Gastroesophageal sphincter (tissue), 4 donors: ENCODE measurements at regions not wholly inside any gene's neighbourhood (a gene's known extent, or its start where the extent isn't known, plus 50 kb on each side); places are given as distances from the start of the nearest gene placed in this dataset.

Source experiments
- ATAC-seq: fragments of 150-250 bp; one replicate; pipeline ENCODE4 v1.9.1; 2016; ENCODE audit warnings: mild to moderate bottlenecking, moderate library complexity
- H3K27ac ChIP-seq, 4 donors: fragments of 200-600 bp; sonication (generic) in 3 of 4; 1 replicate in 3 of 4; 2 replicates in 1 of 4; pipeline ENCODE4 v1.5.1; 2016 to 2019
- H3K27me3 ChIP-seq: fragments of 200-600 bp; sonication (generic); one replicate; pipeline ENCODE4 v1.5.1; 2019
- H3K36me3 ChIP-seq, 2 donors: fragments of 200-600 bp; sonication (generic); one replicate each; pipeline ENCODE4 v1.5.1; 2019; ENCODE audit warnings: control low read depth in 1 of 2
- H3K4me1 ChIP-seq, 3 donors: fragments of 200-600 bp; sonication (generic); 1 replicate in 2 of 3; 2 replicates in 1 of 3; pipeline ENCODE4 v1.5.1; 2016 to 2019; ENCODE audit warnings: control low read depth in 2 of 3
- H3K4me3 ChIP-seq, 2 donors: fragments of 200-600 bp; sonication (generic); one replicate each; pipeline ENCODE4 v1.5.1; 2019; ENCODE audit warnings: mild to moderate bottlenecking in 1 of 2, moderate library complexity in 1 of 2
- H3K9me3 ChIP-seq, 3 donors: fragments of 200-600 bp; sonication (generic); one replicate each; pipeline ENCODE4 v1.5.1; 2017 to 2019; ENCODE audit warnings: control low read depth in 2 of 3
- EP300 ChIP-seq: sonication (generic); formaldehyde crosslinking; IDR thresholded peaks from one replicate; pipeline ENCODE4 v1.6.1; 2017; ENCODE audit warnings: antibody characterized with exemption, mild to moderate bottlenecking
- POLR2A ChIP-seq, 2 donors: fragments of 450-650 bp; IDR thresholded peaks; one replicate each; pipeline ENCODE4 v1.6.1; 2017; ENCODE audit warnings: antibody characterized with exemption in 2 of 2, mild to moderate bottlenecking in 2 of 2, moderate library complexity in 1 of 2
- POLR2AphosphoS5 ChIP-seq: sonication (generic); formaldehyde crosslinking; IDR thresholded peaks from one replicate; pipeline ENCODE4 v1.6.1; 2017; ENCODE audit warnings: antibody characterized with exemption
- WGBS, 2 donors: methylation state at CpG; one replicate each; pipeline ENCODE4 v1.1.5; 2018; ENCODE audit warnings: low coverage in 1 of 2; 5-methylcytosine and 5-hydroxymethylcytosine counted together
- TF ChIP-seq, protein P1 (sequence below), 4 experiments: fragments of 200-600 bp in 2 of 4; fragments of 450-650 bp in 2 of 4; sonication (generic) in 1 of 4; IDR thresholded peaks; one replicate each; pipeline ENCODE4 v1.5.1; 2017 to 2019; ENCODE audit warnings: antibody characterized with exemption in 4 of 4, mild to moderate bottlenecking in 2 of 4, moderate library complexity in 2 of 4

DNA sequence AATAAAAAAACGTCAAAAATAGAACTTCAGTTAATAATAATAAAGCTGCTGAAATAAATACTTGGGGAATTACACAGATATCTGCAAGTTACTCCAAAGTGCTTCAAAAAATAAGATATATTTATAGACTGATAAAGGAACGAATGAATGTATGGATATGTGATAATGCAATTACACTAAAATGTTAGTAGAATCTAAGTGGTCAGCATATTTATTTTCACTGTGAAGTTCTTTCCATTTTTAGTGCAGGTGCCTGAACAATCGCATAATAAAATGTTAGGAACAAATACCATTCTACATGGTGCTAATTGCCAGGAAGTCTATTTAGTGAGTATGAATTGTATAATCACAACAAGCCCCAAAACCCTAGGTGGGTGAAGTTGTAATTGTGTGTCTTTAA lies 169.6 kb upstream of the RGPD4 start:
- Histone ChIP-seq H3K27ac (no peak overlapping the region), H3K4me3 (no peak overlapping the region), H3K36me3 (no peaks in the 10 kb centered on the region), H3K9me3 (no peaks in the 10 kb centered on the region), H3K27me3 (no peaks in the 10 kb centered on the region), H3K4me1 (no peaks in the 10 kb centered on the region)
- ATAC-seq = no peak
- no peak for TF ChIP-seq POLR2AphosphoS5
- 62 to 65% methylated on average over 3 of the region's 3 CpGs for WGBS, 2 donors

DNA sequence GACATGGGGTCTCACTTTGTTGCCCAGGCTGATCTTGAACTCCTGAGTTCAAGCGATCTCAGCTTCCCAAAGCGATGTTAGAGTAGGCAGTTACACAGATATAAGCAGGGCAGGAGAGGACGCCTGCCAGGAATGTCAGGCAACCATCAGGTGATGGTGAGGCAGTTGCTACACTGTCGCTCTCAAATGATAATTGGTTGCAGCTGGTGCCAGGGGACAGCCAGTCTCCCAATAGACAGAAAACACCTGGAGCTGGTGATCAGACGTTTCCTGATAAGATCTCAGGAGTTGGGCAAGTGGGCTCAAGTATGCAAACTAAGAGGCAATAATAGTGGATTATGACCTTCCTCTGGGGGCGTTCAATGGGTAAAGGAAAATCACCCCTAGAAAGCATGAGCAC lies 163.1 kb upstream of the RGPD4 start:
- H3K36me3 ChIP-seq = no peaks in the 10 kb centered on the region
- 33 to 43% methylated on average over 1 to 2 of the region's 6 CpGs for WGBS, 2 donors
- TF ChIP-seq, protein P1, sequence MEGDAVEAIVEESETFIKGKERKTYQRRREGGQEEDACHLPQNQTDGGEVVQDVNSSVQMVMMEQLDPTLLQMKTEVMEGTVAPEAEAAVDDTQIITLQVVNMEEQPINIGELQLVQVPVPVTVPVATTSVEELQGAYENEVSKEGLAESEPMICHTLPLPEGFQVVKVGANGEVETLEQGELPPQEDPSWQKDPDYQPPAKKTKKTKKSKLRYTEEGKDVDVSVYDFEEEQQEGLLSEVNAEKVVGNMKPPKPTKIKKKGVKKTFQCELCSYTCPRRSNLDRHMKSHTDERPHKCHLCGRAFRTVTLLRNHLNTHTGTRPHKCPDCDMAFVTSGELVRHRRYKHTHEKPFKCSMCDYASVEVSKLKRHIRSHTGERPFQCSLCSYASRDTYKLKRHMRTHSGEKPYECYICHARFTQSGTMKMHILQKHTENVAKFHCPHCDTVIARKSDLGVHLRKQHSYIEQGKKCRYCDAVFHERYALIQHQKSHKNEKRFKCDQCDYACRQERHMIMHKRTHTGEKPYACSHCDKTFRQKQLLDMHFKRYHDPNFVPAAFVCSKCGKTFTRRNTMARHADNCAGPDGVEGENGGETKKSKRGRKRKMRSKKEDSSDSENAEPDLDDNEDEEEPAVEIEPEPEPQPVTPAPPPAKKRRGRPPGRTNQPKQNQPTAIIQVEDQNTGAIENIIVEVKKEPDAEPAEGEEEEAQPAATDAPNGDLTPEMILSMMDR (IDR thresholded peaks at IDR 0.05) = no peak
- TF ChIP-seq EP300 (no peak), POLR2A (IDR thresholded peaks at IDR 0.05) (no peak), POLR2AphosphoS5 (no peak)
- no peaks in the 10 kb centered on the region for H3K4me1 ChIP-seq
- ATAC-seq = no peak
- no peak overlapping the region for H3K27ac ChIP-seq
- H3K27me3 ChIP-seq = no peaks in the 10 kb centered on the region
- H3K9me3 ChIP-seq = no peaks in the 10 kb centered on the region
- H3K4me3 ChIP-seq = no peak overlapping the region

DNA sequence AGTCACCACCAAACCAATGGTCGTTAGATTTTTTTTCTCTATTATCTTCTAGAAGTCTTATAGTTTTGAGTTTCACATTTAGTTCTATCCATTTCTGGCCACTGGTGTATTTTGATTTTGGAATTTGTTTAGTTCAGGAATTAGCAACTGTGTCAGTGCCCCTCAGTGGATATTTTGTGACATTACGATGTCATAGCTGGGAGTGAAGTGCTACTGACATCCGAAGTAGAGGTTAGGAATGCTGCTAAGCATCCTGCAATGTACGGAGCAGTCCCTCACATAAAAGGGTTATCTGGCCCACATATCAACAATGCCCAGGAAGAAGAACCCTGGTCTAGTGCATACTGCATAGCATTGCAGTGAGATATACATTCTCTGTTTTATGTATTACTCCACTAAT lies 157.4 kb upstream of the RGPD4 start:
- TF ChIP-seq POLR2A (IDR thresholded peaks at IDR 0.05) = no peak
- no peak for TF ChIP-seq POLR2AphosphoS5
- no peak for TF ChIP-seq EP300
- TF ChIP-seq, protein P1 (IDR thresholded peaks at IDR 0.05) = no peak
- no peaks in the 10 kb centered on the region for H3K27me3 ChIP-seq
- no peaks in the 10 kb centered on the region for H3K4me1 ChIP-seq
- 29 to 48% methylated on average over 3 to 4 of the region's 4 CpGs for WGBS, 2 donors
- no peak overlapping the region for H3K27ac ChIP-seq
- no peaks in the 10 kb centered on the region for H3K36me3 ChIP-seq
- no peak for ATAC-seq
- H3K9me3 ChIP-seq = peaks cover 0 to 33% (median 0%) of the 10 kb centered on the region in 3 donors
- H3K4me3 ChIP-seq = no peak overlapping the region

DNA sequence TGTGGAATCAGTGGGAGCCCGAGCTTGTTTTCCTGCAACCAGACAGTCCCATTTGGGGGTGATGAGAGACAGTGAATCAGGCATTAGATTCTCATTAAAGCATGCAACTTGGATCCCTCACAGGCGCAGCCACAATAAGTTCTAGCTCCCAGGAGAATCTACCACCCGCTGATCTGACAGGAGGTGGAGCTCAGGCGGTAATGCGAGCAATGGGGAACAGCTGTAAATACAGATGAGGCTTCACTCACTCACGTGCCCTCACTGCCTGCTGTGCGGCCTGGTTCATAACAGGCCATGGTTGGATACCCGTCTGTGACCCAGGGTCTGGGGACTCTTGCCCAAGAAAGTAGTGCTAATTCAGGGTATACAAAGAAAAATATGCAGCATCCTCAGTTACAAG lies 144.8 kb upstream of the RGPD4 start:
- WGBS, 2 donors = 89 to 100% methylated on average over 4 to 7 of the region's 8 CpGs
- no peak for ATAC-seq
- no peak for TF ChIP-seq POLR2AphosphoS5
- TF ChIP-seq EP300 = no peak
- TF ChIP-seq POLR2A (IDR thresholded peaks at IDR 0.05) = no peak
- TF ChIP-seq, protein P1 (IDR thresholded peaks at IDR 0.05) = no peak

DNA sequence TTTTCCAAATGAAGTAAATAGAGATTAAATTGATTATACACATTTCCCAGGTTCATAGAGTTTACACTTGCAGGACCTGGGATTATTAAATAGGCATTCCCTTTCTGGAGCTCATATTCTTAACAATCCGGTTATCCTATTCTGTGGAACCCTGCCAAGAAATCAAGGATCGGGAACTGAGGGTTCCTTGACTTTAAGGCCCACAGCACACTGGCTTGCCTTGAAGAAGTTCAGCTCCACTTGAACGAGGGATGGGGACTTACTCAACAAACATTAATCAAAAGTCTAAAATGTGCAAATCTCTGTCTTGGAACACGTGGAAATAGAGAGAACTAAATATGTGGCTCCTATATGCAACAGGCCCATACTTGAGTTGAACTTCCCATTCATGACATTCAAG lies 142.3 kb upstream of the RGPD4 start:
- 59 to 69% methylated on average over 4 of the region's 4 CpGs for WGBS, 2 donors
- no peaks in the 10 kb centered on the region for H3K36me3 ChIP-seq
- no peak overlapping the region for H3K27ac ChIP-seq
- no peak for TF ChIP-seq EP300
- TF ChIP-seq, protein P1 (IDR thresholded peaks at IDR 0.05) = no peak
- TF ChIP-seq POLR2AphosphoS5 = no peak
- TF ChIP-seq POLR2A (IDR thresholded peaks at IDR 0.05) = no peak
- no peaks in the 10 kb centered on the region for H3K9me3 ChIP-seq
- no peak overlapping the region for H3K4me3 ChIP-seq
- ATAC-seq = no peak
- no peaks in the 10 kb centered on the region for H3K27me3 ChIP-seq
- H3K4me1 ChIP-seq = no peaks in the 10 kb centered on the region

More for the DNA sequence above, 144.8 kb upstream of the RGPD4 start:
- no peak overlapping the region for H3K27ac ChIP-seq
- no peaks in the 10 kb centered on the region for H3K4me1 ChIP-seq
- no peak overlapping the region for H3K4me3 ChIP-seq
- no peaks in the 10 kb centered on the region for H3K36me3 ChIP-seq
- H3K27me3 ChIP-seq = no peaks in the 10 kb centered on the region
- H3K9me3 ChIP-seq = no peaks in the 10 kb centered on the region
